ENCODE measurements at regions not wholly inside any gene's neighbourhood (a gene's known extent, or its start where the extent isn't known, plus 50 kb on each side); places are given as distances from the start of the nearest gene placed in this dataset.
"Not testable (repeated sequence)": the region's sequence is repeated elsewhere in the genome, so short reads cannot be mapped to it uniquely, and the experiment has no call there.

GRCh38 chr9:126170286-126170823 lies 156.3 kb upstream of the MVB12B start:
- no peak for DNase-seq (ENCODE audit: low spot score)

- no peak for DNase-seq (ENCODE audit: low spot score)
Observed at GRCh38 chr9:126171641-126172040, 155.0 kb upstream of the MVB12B start.

DNA sequence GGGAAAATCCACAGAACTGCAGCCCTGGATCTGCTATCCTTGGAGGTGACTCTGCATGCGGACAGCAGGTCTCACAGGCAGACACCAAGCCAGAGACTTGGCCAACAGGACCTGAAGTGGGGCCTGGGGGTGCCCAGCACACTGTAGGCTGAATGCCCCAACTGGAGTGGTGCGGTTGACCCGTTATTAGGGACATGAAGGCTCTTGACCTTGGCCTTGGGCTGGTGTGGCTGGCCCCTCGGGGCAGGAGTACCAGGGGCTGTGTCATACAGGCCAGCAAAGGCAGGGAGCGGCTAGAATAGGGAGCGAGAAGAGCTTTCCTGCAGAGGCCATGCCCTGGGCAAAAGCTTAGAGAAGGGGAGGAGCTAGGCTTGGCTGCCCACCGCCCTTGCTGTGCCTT lies 153.2 kb upstream of the MVB12B start:
- DNase-seq (ENCODE audit: low spot score): no peak

DNA sequence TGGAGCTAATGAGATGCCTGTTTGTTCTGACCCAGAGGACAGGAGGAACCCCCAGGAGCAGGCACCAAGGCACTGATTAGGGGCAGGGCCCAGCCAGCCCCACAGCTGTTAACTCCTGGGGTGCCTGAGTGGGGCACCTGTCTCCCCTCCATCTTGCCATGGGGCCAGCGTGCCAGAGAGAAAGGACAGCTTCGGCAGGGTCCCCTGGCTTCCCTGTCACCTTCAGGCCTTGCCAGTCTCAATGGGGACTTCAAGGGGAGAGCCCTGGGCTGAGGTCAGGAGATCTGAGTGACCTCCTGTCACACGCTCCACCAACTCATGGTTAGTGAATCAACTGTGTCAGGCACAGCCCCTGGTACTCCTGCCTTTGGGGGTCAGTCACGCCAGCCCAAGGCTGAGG lies 152.7 kb upstream of the MVB12B start:
- no peak for DNase-seq (ENCODE audit: low spot score)

GRCh38 chr9:126183266-126183665 lies 143.4 kb upstream of the MVB12B start:
- DNase-seq (ENCODE audit: low spot score): no peak

GRCh38 chr9:126190994-126191393 lies 135.6 kb upstream of the MVB12B start:
- DNase-seq (ENCODE audit: low spot score): not testable (repeated sequence)

GRCh38 chr9:126198854-126199253 lies 127.8 kb upstream of the MVB12B start:
- DNase-seq (ENCODE audit: low spot score): no peak

DNA sequence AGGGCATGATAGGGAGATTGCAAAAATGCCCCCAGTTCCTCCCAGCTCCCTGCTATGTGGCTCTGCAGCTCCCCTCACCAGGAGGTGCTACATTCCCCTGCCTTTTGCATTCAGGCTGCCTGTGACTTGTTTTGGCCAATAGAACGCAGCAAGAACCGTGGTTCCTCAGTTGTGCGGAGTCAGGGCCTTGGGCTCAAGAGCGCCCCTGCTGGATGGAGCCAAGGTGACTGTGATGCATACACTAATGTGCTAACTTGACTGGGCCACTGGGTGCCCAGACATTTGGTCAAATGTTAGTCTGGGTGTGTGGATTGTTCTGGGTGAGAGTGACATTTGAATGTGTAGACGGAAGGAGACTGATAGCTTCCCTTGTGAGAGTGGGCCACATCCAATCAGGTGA lies 123.3 kb upstream of the MVB12B start:
- DNase-seq (ENCODE audit: low spot score): no peak

DNA sequence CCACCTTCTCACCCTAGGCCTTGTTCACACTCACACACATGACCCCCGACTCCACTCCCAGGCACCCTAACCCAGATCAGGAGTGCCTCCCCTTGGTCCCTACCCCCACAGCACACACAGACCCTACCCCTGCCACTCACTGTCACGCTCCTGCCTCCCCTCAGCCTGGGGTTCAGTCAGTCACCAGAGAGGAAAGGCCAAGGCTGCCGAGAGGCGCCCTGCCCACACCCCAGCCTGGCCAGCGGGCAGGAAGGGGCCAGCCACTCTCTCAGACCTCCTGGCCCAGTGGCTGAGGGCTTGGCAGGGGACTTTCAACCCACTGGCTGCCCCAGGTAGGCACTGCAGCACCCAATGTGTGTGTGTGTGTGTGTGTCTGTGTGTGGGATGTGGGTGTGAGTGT lies 122.4 kb upstream of the MVB12B start:
- no peak for DNase-seq (ENCODE audit: low spot score)

DNA sequence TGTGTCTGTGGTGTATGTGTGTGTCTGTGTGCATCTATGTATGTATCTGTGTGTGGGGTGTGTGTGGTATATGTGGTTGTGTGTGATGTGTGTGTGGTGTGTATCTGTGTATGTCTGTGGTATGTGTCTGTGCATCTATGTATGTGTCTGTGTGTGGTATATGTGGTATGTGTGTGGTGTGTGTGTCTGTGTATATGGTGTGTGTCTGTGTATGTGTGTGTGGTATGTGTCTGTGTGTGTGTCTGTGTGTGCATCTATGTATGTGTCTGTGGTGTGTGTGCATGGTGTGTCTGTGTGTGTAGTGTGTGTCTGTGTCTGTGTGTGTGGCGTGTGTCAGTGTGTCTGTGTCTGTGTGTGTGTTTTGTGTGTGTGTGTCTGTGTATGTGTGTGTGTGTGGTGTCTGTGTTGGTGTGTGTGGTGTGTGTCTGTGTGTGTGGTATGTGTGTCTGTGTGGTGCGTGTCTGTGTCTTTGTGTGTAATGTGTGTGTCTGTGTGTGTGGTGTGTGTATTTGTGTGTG lies 121.9 kb upstream of the MVB12B start:
- DNase-seq (ENCODE audit: low spot score): no peak

GRCh38 chr9:126205265-126205664 lies 121.4 kb upstream of the MVB12B start:
- no peak for DNase-seq (ENCODE audit: low spot score)

DNA sequence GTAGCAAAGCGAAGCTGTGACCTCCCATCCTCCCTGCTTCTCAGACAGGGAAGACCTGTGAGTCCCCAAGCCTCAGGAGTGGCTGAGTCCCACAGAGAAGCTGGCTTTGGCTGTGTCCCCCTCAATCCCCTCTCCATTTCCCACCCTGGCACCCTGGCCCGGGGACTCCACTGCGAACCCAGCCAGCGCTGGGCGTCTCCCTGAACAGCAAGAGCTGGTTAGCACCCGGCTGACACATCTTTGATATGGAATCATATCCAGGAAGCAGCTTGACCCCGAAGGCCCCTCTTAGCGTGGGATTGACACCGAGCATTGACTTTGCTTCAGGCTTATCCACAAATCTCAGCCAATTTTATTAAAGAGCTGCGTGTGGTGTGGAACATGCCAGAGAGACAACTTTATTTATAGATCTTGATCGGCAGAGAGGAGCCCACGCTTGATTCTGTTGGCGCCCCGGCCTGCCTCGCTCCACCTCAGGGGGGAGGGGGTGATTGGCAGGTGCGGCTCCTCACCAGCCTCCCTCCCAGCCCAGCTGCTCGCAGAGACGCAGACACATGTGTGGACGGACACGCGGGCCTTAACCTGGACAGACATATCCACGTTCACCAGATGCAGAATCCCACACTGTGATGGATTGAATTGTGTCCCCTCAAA lies 120.7 kb upstream of the MVB12B start:
- no peak for DNase-seq (ENCODE audit: low spot score)

- no peak for DNase-seq (ENCODE audit: low spot score)
Observed at GRCh38 chr9:126207256-126207655, 119.4 kb upstream of the MVB12B start.

GRCh38 chr9:126208216-126208758 lies 118.3 kb upstream of the MVB12B start:
- DNase-seq (ENCODE audit: low spot score): no peak

DNA sequence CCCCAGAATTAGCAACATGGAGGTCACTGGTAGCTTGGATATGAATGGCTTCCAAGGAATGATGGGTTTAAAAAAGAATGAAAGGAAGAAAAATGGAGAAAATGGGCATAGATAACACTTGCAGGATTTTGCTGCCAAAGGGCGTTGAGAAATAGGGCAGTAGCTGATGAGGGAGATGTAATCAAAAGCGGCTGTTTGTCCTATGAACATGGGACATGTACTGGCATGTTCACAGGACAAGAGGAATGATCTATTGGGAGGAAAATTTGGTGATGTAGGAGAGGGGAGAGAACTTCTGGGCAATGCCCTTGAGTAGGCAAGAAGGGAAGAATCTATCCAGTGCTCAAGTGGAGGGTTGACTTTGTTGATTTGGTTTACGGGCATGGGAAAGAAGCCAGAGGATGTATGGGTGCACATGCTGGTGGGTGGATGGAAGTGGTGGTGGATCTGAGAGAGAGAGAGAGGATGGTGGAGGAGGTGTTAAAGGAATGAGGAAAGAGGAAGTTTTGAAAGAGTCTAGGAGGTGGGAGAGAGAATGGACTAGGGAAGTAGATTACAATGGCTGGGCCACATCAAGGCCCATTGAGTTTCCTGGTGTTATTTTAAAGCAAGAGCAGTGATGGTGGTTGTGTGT lies 115.1 kb upstream of the MVB12B start:
- no peak for DNase-seq (ENCODE audit: low spot score)

GRCh38 chr9:126215486-126215885 lies 111.1 kb upstream of the MVB12B start:
- DNase-seq (ENCODE audit: low spot score): no peak

- no peak for DNase-seq (ENCODE audit: low spot score)
Observed at GRCh38 chr9:126216826-126217225, 109.8 kb upstream of the MVB12B start.

GRCh38 chr9:126217250-126217653 lies 109.4 kb upstream of the MVB12B start:
- DNase-seq (ENCODE audit: low spot score): no peak

GRCh38 chr9:126217797-126218196 lies 108.8 kb upstream of the MVB12B start:
- no peak for DNase-seq (ENCODE audit: low spot score)

- peak; percentile 4 for DNase-seq (ENCODE audit: low spot score)
Observed at GRCh38 chr9:126218359-126219125, 108.1 kb upstream of the MVB12B start.

GRCh38 chr9:126219166-126219565 lies 107.5 kb upstream of the MVB12B start:
- DNase-seq (ENCODE audit: low spot score): no peak

- DNase-seq (ENCODE audit: low spot score): no peak
Observed at GRCh38 chr9:126219648-126220063, 107.0 kb upstream of the MVB12B start.
